Activated B cell treated with CpG ODN at 0.5 μM for 24 hours (primary cell): ENCODE measurements at regions not wholly inside any gene's neighbourhood (a gene's known extent, or its start where the extent isn't known, plus 50 kb on each side); places are given as distances from the start of the nearest gene placed in this dataset.

Source experiments
- ATAC-seq: fragments of 200-7000 bp; cut with Tn5 transposase; one replicate; pipeline ENCODE4 v1.10.0; 2021; ENCODE audit warnings: low read depth, mild to moderate bottlenecking, moderate library complexity
- CTCF ChIA-PET: fragments of 350-600 bp; sonication (Branson Sonifier 250); formaldehyde crosslinking; loops from one replicate; lab custom pipeline; 2021; ENCODE audit warnings: antibody characterized with exemption; lab: Charles Lee
- POLR2A ChIA-PET: fragments of 350-600 bp; sonication (Branson Sonifier 250); formaldehyde crosslinking; loops from one replicate; lab custom pipeline; 2021; ENCODE audit warnings: antibody characterized with exemption; lab: Charles Lee
- DNase-seq: peaks from one replicate; pipeline ENCODE4 v3.0.0; 2022
- H3K27ac Mint-ChIP-seq: one replicate; pipeline ENCODE4 v1.8.0; 2020; ENCODE audit warnings: mixed read lengths
- H3K27me3 Mint-ChIP-seq: one replicate; pipeline ENCODE4 v1.8.0; 2021; ENCODE audit warnings: mixed read lengths
- H3K36me3 Mint-ChIP-seq: one replicate; pipeline ENCODE4 v1.8.0; 2021; ENCODE audit warnings: low read depth, mixed read lengths
- H3K4me1 Mint-ChIP-seq: one replicate; pipeline ENCODE4 v1.8.0; 2021; ENCODE audit warnings: mixed read lengths
- H3K4me3 Mint-ChIP-seq: one replicate; pipeline ENCODE4 v1.8.0; 2020; ENCODE audit warnings: mild to moderate bottlenecking, mixed read lengths
- H3K9me3 Mint-ChIP-seq: one replicate; pipeline ENCODE4 v1.8.0; 2020; ENCODE audit warnings: mixed read lengths
- CTCF ChIP-seq: fragments of 200-600 bp; IDR thresholded peaks from one replicate; pipeline ENCODE4 v1.8.0; 2022; ENCODE audit warnings: antibody characterized with exemption, mild to moderate bottlenecking
- intact Hi-C: fragments of 100-400 bp; cut with micrococcal nuclease; formaldehyde crosslinking; loops from one replicate; pipeline ENCODE4 v1.15.1; 2024

- Mint-ChIP-seq H3K27me3 (no peaks in the 10 kb centered on the region), H3K36me3 (no peaks in the 10 kb centered on the region), H3K4me1 (no peaks in the 10 kb centered on the region), H3K27ac (no peak overlapping the region), H3K9me3 (peaks cover 8% of the 10 kb centered on the region), H3K4me3 (no peak overlapping the region)
- intact Hi-C loops: no loop called here
- no peak for TF ChIP-seq CTCF
- no peak for DNase-seq
- no peak for ATAC-seq
- CTCF ChIA-PET: no interaction called here
- POLR2A ChIA-PET: no interaction called here
These were observed 1104.0 kb upstream of the PIK3C3 start for GRCh38 chr18:40851014-40851429.

- H3K36me3 Mint-ChIP-seq: no peaks in the 10 kb centered on the region
- no peak for TF ChIP-seq CTCF
- intact Hi-C loops: no loop called here
- ChIA-PET CTCF (no interaction called here), POLR2A (no interaction called here)
- ATAC-seq (no peak), DNase-seq (no peak)
- H3K27ac Mint-ChIP-seq: no peak overlapping the region
- no peaks in the 10 kb centered on the region for H3K27me3 Mint-ChIP-seq
- H3K4me1 Mint-ChIP-seq: no peaks in the 10 kb centered on the region
- no peak overlapping the region for H3K4me3 Mint-ChIP-seq
- H3K9me3 Mint-ChIP-seq: peaks cover 8% of the 10 kb centered on the region
These were observed 1105.1 kb upstream of the PIK3C3 start for GRCh38 chr18:40849886-40850285.

- H3K27me3 Mint-ChIP-seq: no peaks in the 10 kb centered on the region
- ATAC-seq (no peak), DNase-seq (no peak)
- CTCF ChIA-PET: no interaction called here
- H3K4me3 Mint-ChIP-seq: no peak overlapping the region
- POLR2A ChIA-PET: no interaction called here
- H3K4me1 Mint-ChIP-seq: no peaks in the 10 kb centered on the region
- intact Hi-C loops: no loop called here
- no peak overlapping the region for H3K27ac Mint-ChIP-seq
- H3K36me3 Mint-ChIP-seq: no peaks in the 10 kb centered on the region
- H3K9me3 Mint-ChIP-seq: peaks cover 2% of the 10 kb centered on the region
- no peak for TF ChIP-seq CTCF
These were observed 1113.6 kb upstream of the PIK3C3 start for GRCh38 chr18:40841467-40841866.

GRCh38 chr18:40841063-40841462, 1114.0 kb upstream of the PIK3C3 start:
- CTCF ChIA-PET: no interaction called here
- intact Hi-C loops: no loop called here

GRCh38 chr18:40832362-40832761, 1122.7 kb upstream of the PIK3C3 start:
- CTCF ChIA-PET: no interaction called here
- H3K9me3 Mint-ChIP-seq: no peaks in the 10 kb centered on the region

More at GRCh38 chr18:40841063-40841462, 1114.0 kb upstream of the PIK3C3 start:
- TF ChIP-seq CTCF: no peak
- POLR2A ChIA-PET: no interaction called here
- ATAC-seq: no peak
- peaks cover 2% of the 10 kb centered on the region for H3K9me3 Mint-ChIP-seq
- H3K4me3 Mint-ChIP-seq: no peak overlapping the region
- no peaks in the 10 kb centered on the region for H3K27me3 Mint-ChIP-seq
- no peaks in the 10 kb centered on the region for H3K4me1 Mint-ChIP-seq
- H3K36me3 Mint-ChIP-seq: no peaks in the 10 kb centered on the region
- no peak for DNase-seq
- no peak overlapping the region for H3K27ac Mint-ChIP-seq

More at GRCh38 chr18:40832362-40832761, 1122.7 kb upstream of the PIK3C3 start:
- Mint-ChIP-seq H3K27ac (no peak overlapping the region), H3K4me3 (no peak overlapping the region), H3K27me3 (no peaks in the 10 kb centered on the region), H3K4me1 (no peaks in the 10 kb centered on the region), H3K36me3 (no peaks in the 10 kb centered on the region)
- intact Hi-C loops: no loop called here
- no peak for ATAC-seq
- POLR2A ChIA-PET: no interaction called here
- TF ChIP-seq CTCF: no peak
- no peak for DNase-seq
